HEK293 (cell line): ENCODE measurements at regions not wholly inside any gene's neighbourhood (a gene's known extent, or its start where the extent isn't known, plus 50 kb on each side); places are given as distances from the start of the nearest gene placed in this dataset.

Experiments used
- CTCF ChIA-PET: fragments of 350-600 bp; formaldehyde crosslinking; extraction: SDS; loops from one replicate; lab custom pipeline; 2021; ENCODE audit warnings: antibody characterized with exemption; lab: Yijun Ruan, JAX
- POLR2A ChIA-PET: fragments of 300-600 bp; formaldehyde crosslinking; extraction: SDS; loops from one replicate; lab custom pipeline; 2020; ENCODE audit warnings: antibody characterized with exemption, inconsistent platforms; lab: Yijun Ruan, JAX
- H3K27ac ChIP-seq: fragments of 200-500 bp; sonication (Bioruptor generic); 2 replicates; pipeline ENCODE4 v1.5.1; 2014; ENCODE audit warnings: low read depth, low read length, control low read depth, inconsistent platforms; ENCODE audit errors: extremely low read depth
- H3K36me3 ChIP-seq, 2 experiments: fragments of 200-500 bp in 1 of 2; sonication (Bioruptor generic) in 1 of 2; 1 replicate in 1 of 2; 2 replicates in 1 of 2; pipeline ENCODE4 v1.5.1; 2014 to 2017; ENCODE audit warnings: inconsistent platforms in 2 of 2, low read length in 2 of 2; ENCODE audit not compliant: control insufficient read depth in 2 of 2, insufficient read depth in 1 of 2
- H3K4me1 ChIP-seq: fragments of 200-500 bp; sonication (Bioruptor generic); 2 replicates; pipeline ENCODE4 v1.5.1; 2014; ENCODE audit warnings: mild to moderate bottlenecking, low read length, inconsistent platforms; ENCODE audit not compliant: control insufficient read depth, insufficient read depth
- H3K4me3 ChIP-seq: 2 replicates; pipeline ENCODE4 v1.5.1; 2011; ENCODE audit warnings: low read depth, mild to moderate bottlenecking, control low read depth, low read length, moderate library complexity
- H3K9me3 ChIP-seq: fragments of 200-500 bp; sonication (Bioruptor generic); 2 replicates; pipeline ENCODE4 v1.5.1; 2014; ENCODE audit warnings: low read depth, low read length, inconsistent platforms; ENCODE audit not compliant: control insufficient read depth, insufficient read depth
- ELK4 ChIP-seq: IDR thresholded peaks from 2 replicates; pipeline ENCODE4 v1.6.1; 2011; ENCODE audit warnings: mild to moderate bottlenecking, low read depth, low read length, borderline replicate concordance
- PRDM6 ChIP-seq: fragments of 450-650 bp; formaldehyde crosslinking; IDR thresholded peaks from 2 replicates; pipeline ENCODE4 v1.5.1; 2017; ENCODE audit warnings: missing biosample characterization, missing genetic modification characterization
- SP2 ChIP-seq: fragments of 450-650 bp; formaldehyde crosslinking; IDR thresholded peaks from 2 replicates; pipeline ENCODE4 v1.5.1; 2016; ENCODE audit warnings: missing biosample characterization, missing genetic modification characterization
- TRIM28 ChIP-seq: IDR thresholded peaks from 2 replicates; pipeline ENCODE4 v1.6.1; 2011; ENCODE audit warnings: low read length, control low read depth, borderline replicate concordance
- WT1 ChIP-seq: fragments of 450-650 bp; formaldehyde crosslinking; IDR thresholded peaks from 2 replicates; pipeline ENCODE4 v1.5.1; 2016; ENCODE audit warnings: missing biosample characterization, missing genetic modification characterization
- ZBTB1 ChIP-seq: fragments of 450-650 bp; formaldehyde crosslinking; IDR thresholded peaks from 2 replicates; pipeline ENCODE4 v1.5.1; 2016; ENCODE audit warnings: missing biosample characterization, missing genetic modification characterization
- ZBTB7A ChIP-seq: fragments of 450-650 bp; formaldehyde crosslinking; IDR thresholded peaks from 2 replicates; pipeline ENCODE4 v1.5.1; 2016; ENCODE audit warnings: low read depth, missing biosample characterization, missing genetic modification characterization
- ZNF114 ChIP-seq: fragments of 450-650 bp; formaldehyde crosslinking; IDR thresholded peaks from 2 replicates; pipeline ENCODE4 v1.5.0; 2017; ENCODE audit warnings: missing biosample characterization, missing genetic modification characterization
- ZNF155 ChIP-seq: fragments of 450-650 bp; formaldehyde crosslinking; IDR thresholded peaks from 2 replicates; pipeline ENCODE4 v1.5.1; 2016; ENCODE audit warnings: missing biosample characterization, missing genetic modification characterization
- ZNF169 ChIP-seq: fragments of 450-650 bp; formaldehyde crosslinking; IDR thresholded peaks from 2 replicates; pipeline ENCODE4 v1.5.1; 2016; ENCODE audit warnings: missing biosample characterization, missing genetic modification characterization
- ZNF18 ChIP-seq: fragments of 450-650 bp; formaldehyde crosslinking; IDR thresholded peaks from 2 replicates; pipeline ENCODE4 v1.5.1; 2016; ENCODE audit warnings: missing biosample characterization, missing genetic modification characterization
- ZNF239 ChIP-seq: fragments of 450-650 bp; formaldehyde crosslinking; IDR thresholded peaks from 2 replicates; pipeline ENCODE4 v1.5.1; 2016; ENCODE audit warnings: missing biosample characterization, missing genetic modification characterization
- ZNF26 ChIP-seq: fragments of 450-650 bp; formaldehyde crosslinking; IDR thresholded peaks from 2 replicates; pipeline ENCODE4 v1.5.1; 2016; ENCODE audit warnings: missing biosample characterization, missing genetic modification characterization
- ZNF266 ChIP-seq: fragments of 450-650 bp; formaldehyde crosslinking; IDR thresholded peaks from 2 replicates; pipeline ENCODE4 v1.5.1; 2016; ENCODE audit warnings: missing biosample characterization, missing genetic modification characterization, low read depth
- ZNF302 ChIP-seq: fragments of 450-650 bp; formaldehyde crosslinking; IDR thresholded peaks from 2 replicates; pipeline ENCODE4 v1.5.1; 2016; ENCODE audit warnings: missing biosample characterization, missing genetic modification characterization, low read depth
- ZNF341 ChIP-seq: fragments of 450-650 bp; formaldehyde crosslinking; IDR thresholded peaks from 2 replicates; pipeline ENCODE4; 2016; ENCODE audit warnings: low read depth, missing biosample characterization, missing genetic modification characterization
- ZNF37A ChIP-seq: fragments of 450-650 bp; IDR thresholded peaks from 2 replicates; pipeline ENCODE4 v1.5.1; 2018; ENCODE audit warnings: missing biosample characterization, missing genetic modification characterization
- ZNF394 ChIP-seq: fragments of 450-650 bp; formaldehyde crosslinking; IDR thresholded peaks from 2 replicates; pipeline ENCODE4 v1.5.1; 2016; ENCODE audit warnings: missing biosample characterization, missing genetic modification characterization, mild to moderate bottlenecking, moderate library complexity, borderline replicate concordance
- ZNF423 ChIP-seq: fragments of 450-650 bp; formaldehyde crosslinking; IDR thresholded peaks from 2 replicates; pipeline ENCODE4 v1.5.1; 2016; ENCODE audit warnings: missing biosample characterization, missing genetic modification characterization
- ZNF473 ChIP-seq: fragments of 450-650 bp; formaldehyde crosslinking; IDR thresholded peaks from 2 replicates; pipeline ENCODE4 v1.5.1; 2017; ENCODE audit warnings: missing biosample characterization, missing genetic modification characterization
- ZNF510 ChIP-seq: fragments of 450-650 bp; formaldehyde crosslinking; IDR thresholded peaks from 2 replicates; pipeline ENCODE4 v1.5.1; 2018; ENCODE audit warnings: mild to moderate bottlenecking, missing genetic modification characterization, missing biosample characterization; ENCODE audit not compliant: insufficient replicate concordance
- ZNF514 ChIP-seq: fragments of 450-650 bp; formaldehyde crosslinking; IDR thresholded peaks from 2 replicates; pipeline ENCODE4 v1.5.1; 2016; ENCODE audit warnings: missing biosample characterization, missing genetic modification characterization
- ZNF555 ChIP-seq: fragments of 450-650 bp; formaldehyde crosslinking; conservative IDR thresholded peaks from 2 replicates; pipeline ENCODE4 v1.5.1; 2017; ENCODE audit warnings: missing biosample characterization, mild to moderate bottlenecking, missing genetic modification characterization, inconsistent platforms
- ZNF580 ChIP-seq: fragments of 450-650 bp; formaldehyde crosslinking; IDR thresholded peaks from 2 replicates; pipeline ENCODE4 v1.5.1; 2016; ENCODE audit warnings: missing biosample characterization, missing genetic modification characterization
- ZNF670 ChIP-seq: fragments of 450-650 bp; formaldehyde crosslinking; IDR thresholded peaks from 2 replicates; pipeline ENCODE4 v1.5.1; 2016; ENCODE audit warnings: missing biosample characterization, missing genetic modification characterization, low read depth
- ZNF791 ChIP-seq: fragments of 450-650 bp; formaldehyde crosslinking; IDR thresholded peaks from 2 replicates; pipeline ENCODE4 v1.5.1; 2016; ENCODE audit warnings: missing biosample characterization, missing genetic modification characterization
- ZNF792 ChIP-seq: fragments of 450-650 bp; formaldehyde crosslinking; IDR thresholded peaks from 2 replicates; pipeline ENCODE4 v1.5.1; 2016; ENCODE audit warnings: missing biosample characterization, missing genetic modification characterization

- ChIA-PET CTCF (no interaction called here), POLR2A (interaction anchor here (0.7 kb wide), 1 partner anchor 116 kb away, joined by 6 read pairs; no protein-coding TSS in a partner anchor)
These were observed 270.1 kb downstream of the ARL4A start for GRCh38 chr7:12957487-12957886.

GRCh38 chr7:12961910-12962480, 274.6 kb downstream of the ARL4A start:
- Histone ChIP-seq H3K36me3 (no peaks in the 10 kb centered on the region), H3K4me3 (no peak overlapping the region), H3K9me3 (no peaks in the 10 kb centered on the region), H3K4me1 (no peaks in the 10 kb centered on the region), H3K27ac (no peak overlapping the region)
- ChIA-PET POLR2A (no interaction called here), CTCF (no interaction called here)
- TF ChIP-seq ELK4 (no peak), ZNF266 (tag by site-specific recombination) (no peak), ZNF555 (no peak), ZNF37A (tag by site-specific recombination) (no peak), ZBTB7A (no peak), WT1 (tag by site-specific recombination) (no peak), ZNF18 (no peak), ZNF155 (tag by site-specific recombination) (no peak), ZNF423 (tag by site-specific recombination) (no peak), ZNF514 (no peak), ZNF341 (tag by site-specific recombination) (no peak)

More at GRCh38 chr7:12957487-12957886, 270.1 kb downstream of the ARL4A start:
- H3K27ac ChIP-seq: no peak overlapping the region
- H3K9me3 ChIP-seq: no peaks in the 10 kb centered on the region
- no peaks in the 10 kb centered on the region for H3K36me3 ChIP-seq
- TF ChIP-seq TRIM28 (0 out of 2 replicates have a peak, but pooled peaks have one; percentile 29), ZNF26 (no peak)
- no peak overlapping the region for H3K4me3 ChIP-seq
- H3K4me1 ChIP-seq: no peaks in the 10 kb centered on the region

DNA sequence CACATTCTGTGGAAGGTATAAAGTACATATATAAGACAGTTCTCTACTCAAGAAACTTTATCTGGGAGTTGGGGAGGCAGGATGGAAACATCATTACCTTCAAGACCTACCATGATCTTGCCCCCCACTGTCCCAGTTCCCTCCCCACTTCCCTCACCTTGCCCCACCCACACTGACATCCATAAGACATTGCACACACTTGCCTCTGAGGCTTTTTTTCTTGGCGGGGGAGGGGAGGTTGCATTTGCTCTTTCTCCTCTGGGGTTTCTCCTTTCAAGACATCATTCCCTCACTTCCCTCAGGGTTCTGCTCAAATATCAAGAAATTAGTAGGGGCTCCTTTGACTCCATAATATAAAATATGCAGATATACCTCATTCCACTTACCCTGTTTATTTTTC, 276.0 kb downstream of the ARL4A start:
- no peaks in the 10 kb centered on the region for H3K4me1 ChIP-seq
- TF ChIP-seq ZNF792 (tag by site-specific recombination) (no peak), PRDM6 (tag by site-specific recombination) (no peak), ZNF510 (tag by site-specific recombination) (no peak), ZNF169 (tag by site-specific recombination) (no peak), ZNF239 (tag by site-specific recombination) (no peak), ZNF266 (tag by site-specific recombination) (no peak), ZNF580 (tag by site-specific recombination) (no peak), ZNF394 (tag by site-specific recombination) (no peak), ZBTB1 (tag by site-specific recombination) (no peak), SP2 (tag by site-specific recombination) (no peak), ZNF670 (tag by site-specific recombination) (no peak), ZNF302 (tag by site-specific recombination) (no peak), ZNF473 (no peak), ZNF791 (tag by site-specific recombination) (no peak), ZNF114 (tag by site-specific recombination) (no peak)
- H3K27ac ChIP-seq: no peak overlapping the region
- H3K4me3 ChIP-seq: no peak overlapping the region
- POLR2A ChIA-PET: no interaction called here
- H3K36me3 ChIP-seq: no peaks in the 10 kb centered on the region
- CTCF ChIA-PET: no interaction called here
- H3K9me3 ChIP-seq: no peaks in the 10 kb centered on the region
